ENCODE measurements at regions not wholly inside any gene's neighbourhood (a gene's known extent, or its start where the extent isn't known, plus 50 kb on each side); places are given as distances from the start of the nearest gene placed in this dataset.
A peak's percentile ranks its signal among the peaks of the same experiment; 100 is the strongest.

DNA sequence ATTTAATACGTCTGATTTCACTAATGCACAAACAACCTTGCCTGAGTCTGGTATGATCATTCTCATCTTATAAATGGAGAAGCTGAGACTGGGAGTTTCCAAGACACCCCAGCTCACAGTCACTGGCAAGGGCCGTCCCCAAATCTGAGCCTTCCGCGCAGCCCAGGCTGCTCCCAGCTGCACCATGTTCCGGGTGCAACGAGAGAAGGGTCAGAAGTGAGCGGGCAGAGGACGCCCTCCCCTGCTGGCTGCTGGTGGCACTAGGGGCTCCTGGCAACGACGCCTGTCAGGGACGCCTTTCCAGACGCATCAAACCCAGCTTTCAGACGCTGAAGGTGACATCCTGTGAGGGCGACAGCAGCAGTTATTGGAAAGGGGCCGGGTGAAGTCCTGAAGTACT is 115.3 kb upstream of the PROKR2 start:
- TF ChIP-seq CTCF (IDR thresholded peaks at IDR 0.05; ENCODE audit: low read depth, low read length), result no peak

GRCh38 chr20:5430670-5431069 is 113.9 kb upstream of the PROKR2 start:
- no peak for TF ChIP-seq CTCF (IDR thresholded peaks at IDR 0.05; ENCODE audit: low read depth, low read length)
- no peak overlapping the region for H3K4me3 ChIP-seq (ENCODE audit: low read depth, low read length)

More for the DNA sequence above, 115.3 kb upstream of the PROKR2 start:
- H3K4me3 ChIP-seq (ENCODE audit: low read depth, low read length), result no peak overlapping the region

DNA sequence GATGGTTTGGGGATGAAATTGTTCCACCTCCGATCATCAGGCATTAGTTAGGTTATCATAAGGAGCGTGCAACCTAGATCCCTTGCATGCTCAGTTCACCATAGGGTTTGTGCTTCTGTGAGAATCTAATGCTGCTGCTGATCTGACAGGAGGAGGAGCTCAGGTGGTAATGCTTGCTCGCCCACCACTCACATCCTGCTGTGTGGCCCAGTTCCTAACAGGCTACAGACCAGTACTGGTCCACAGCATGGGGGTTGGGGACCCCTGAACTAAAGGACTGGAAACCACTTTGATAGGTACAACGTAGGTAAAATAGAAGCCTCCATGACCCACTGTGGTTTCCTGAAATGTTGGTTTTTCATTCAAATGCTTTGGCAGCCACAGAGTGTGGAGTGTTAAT is 109.3 kb upstream of the PROKR2 start:
- no peak for TF ChIP-seq CTCF (IDR thresholded peaks at IDR 0.05; ENCODE audit: low read depth, low read length)
- H3K4me3 ChIP-seq (ENCODE audit: low read depth, low read length), result no peak overlapping the region

GRCh38 chr20:5416086-5416485 is 99.3 kb upstream of the PROKR2 start:
- no peak overlapping the region for H3K4me3 ChIP-seq (ENCODE audit: low read depth, low read length)
- no peak for TF ChIP-seq CTCF (IDR thresholded peaks at IDR 0.05; ENCODE audit: low read depth, low read length)

GRCh38 chr20:5413394-5413793 is 96.6 kb upstream of the PROKR2 start:
- TF ChIP-seq CTCF (IDR thresholded peaks at IDR 0.05; ENCODE audit: low read depth, low read length), result no peak
- H3K4me3 ChIP-seq (ENCODE audit: low read depth, low read length), result no peak overlapping the region

- no peak overlapping the region for H3K4me3 ChIP-seq (ENCODE audit: low read depth, low read length)
- no peak for TF ChIP-seq CTCF (IDR thresholded peaks at IDR 0.05; ENCODE audit: low read depth, low read length)
Observed at GRCh38 chr20:5410470-5410869, 93.7 kb upstream of the PROKR2 start.

- no peak overlapping the region for H3K4me3 ChIP-seq (ENCODE audit: low read depth, low read length)
- TF ChIP-seq CTCF (IDR thresholded peaks at IDR 0.05; ENCODE audit: low read depth, low read length), result peak; percentile 43; the same call in 1 of the 2 replicates
Observed at GRCh38 chr20:5402903-5403531, 86.3 kb upstream of the PROKR2 start.
